GM21390 (cell line): ENCODE measurements at regions not wholly inside any gene's neighbourhood (a gene's known extent, or its start where the extent isn't known, plus 50 kb on each side); places are given as distances from the start of the nearest gene placed in this dataset.
A peak's percentile ranks its signal among the peaks of the same experiment; 100 is the strongest.
"Not testable (repeated sequence)": the region's sequence is repeated elsewhere in the genome, so short reads cannot be mapped to it uniquely, and the experiment has no call there.

ENCODE experiments used
- ATAC-seq: cut with Tn5 transposase; IDR thresholded peaks from one replicate; pipeline ENCODE4 v1.9.1; 2021; ENCODE audit not compliant: unreplicated experiment

GRCh38 chr5:32534041-32534440, 51.3 kb upstream of the SUB1 start:
- ATAC-seq = no peak

GRCh38 chr5:32531885-32532520, 53.4 kb upstream of the SUB1 start:
- peak; percentile 48 for ATAC-seq

DNA sequence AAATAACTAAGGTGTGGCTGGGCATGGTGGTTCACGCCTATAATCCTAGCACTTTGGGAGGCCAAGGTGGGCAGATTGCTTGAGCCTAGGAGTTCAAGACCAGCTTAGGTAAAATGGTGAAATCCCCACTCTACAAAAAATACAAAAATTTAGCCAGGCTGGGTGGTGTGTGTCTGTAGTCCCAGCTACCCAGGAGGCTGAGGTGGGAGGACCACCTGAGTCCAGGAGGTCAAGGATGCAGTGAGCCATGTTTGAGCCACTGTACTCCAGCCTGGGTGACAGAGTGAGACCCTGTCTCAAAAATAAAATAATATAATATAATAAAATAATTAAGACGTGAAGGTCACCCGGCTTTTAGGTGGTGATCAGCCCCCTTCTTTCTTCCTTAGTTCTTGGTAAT, 58.0 kb upstream of the SUB1 start:
- ATAC-seq = not testable (repeated sequence)

DNA sequence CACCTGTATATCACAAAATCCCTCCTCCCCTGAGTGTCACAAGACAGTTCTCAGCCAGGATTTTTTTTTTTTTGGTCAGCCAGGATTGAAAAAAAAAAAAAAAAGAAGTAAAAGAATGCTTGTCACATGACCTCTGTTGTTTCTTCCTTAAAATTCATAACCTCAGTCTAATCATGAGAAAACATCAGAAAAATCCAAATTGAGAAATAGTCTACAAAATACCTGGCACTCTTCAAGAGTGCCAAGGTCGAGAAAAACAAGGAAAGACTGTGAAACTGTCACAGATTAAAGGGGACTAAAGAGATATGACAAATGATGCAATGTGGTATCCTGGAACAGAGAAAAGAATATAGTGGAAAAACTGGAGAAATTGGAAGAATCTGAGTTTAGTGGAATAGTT, 58.5 kb upstream of the SUB1 start:
- no peak for ATAC-seq

GRCh38 chr5:32523625-32524024, 61.7 kb upstream of the SUB1 start:
- no peak for ATAC-seq

DNA sequence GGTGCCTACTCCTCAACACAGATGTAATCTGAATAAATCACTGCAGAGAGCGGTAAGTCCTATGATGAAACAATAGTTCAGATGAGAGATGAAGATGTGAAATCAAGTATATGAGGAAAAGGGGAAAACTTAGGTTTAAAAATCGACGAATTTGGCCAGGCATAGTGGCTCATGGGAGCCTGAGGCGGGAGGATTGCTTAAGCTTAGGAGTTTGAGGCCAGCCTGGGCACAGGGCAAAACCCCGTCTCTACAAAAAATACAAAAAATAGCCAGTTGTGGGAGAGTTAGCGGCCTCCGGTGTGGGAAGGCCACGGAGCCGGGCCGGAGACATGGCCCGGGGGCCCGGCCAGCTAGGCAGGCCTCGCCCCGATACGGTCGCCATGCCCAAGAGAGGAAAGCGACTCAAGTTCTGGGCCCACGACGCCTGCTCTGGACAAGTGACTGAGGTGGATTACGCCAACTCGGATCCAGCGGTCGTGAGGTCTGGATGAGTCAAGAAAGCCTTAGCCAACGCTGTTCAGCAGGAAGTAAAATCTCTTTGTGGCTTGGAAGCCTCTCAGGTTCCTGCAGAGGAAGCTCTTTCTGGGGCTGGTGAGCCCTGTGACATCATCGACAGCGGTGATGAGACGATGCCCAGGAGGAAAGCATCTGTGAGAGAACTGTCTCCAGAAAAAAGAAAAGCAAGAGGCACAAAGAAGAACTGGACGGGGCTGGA, 62.8 kb upstream of the SUB1 start:
- ATAC-seq = no peak

DNA sequence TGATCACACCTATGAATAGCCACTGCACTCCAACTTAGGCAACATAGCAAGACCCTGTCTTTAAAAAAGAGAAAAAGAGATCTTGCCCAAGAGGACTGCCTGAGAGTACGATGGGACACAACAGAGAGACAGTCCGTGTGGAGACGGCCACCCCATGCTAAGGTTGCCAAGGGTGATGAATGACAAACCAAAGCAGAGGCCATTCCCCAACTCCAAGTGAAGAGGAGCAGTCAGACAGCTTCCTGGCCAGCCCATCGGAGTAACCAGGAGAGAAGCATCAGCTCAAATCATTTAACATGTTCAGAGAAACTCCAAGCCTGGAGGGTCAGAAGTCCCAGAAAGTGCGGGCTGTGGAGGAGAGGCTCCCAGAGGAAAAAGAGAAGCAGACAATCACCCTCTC, 63.9 kb upstream of the SUB1 start:
- no peak for ATAC-seq

- no peak for ATAC-seq
These were observed 64.4 kb upstream of the SUB1 start for GRCh38 chr5:32520972-32521371.

- ATAC-seq = no peak
These were observed 65.0 kb upstream of the SUB1 start for GRCh38 chr5:32520356-32520755.

GRCh38 chr5:32519508-32519907, 65.8 kb upstream of the SUB1 start:
- no peak for ATAC-seq

DNA sequence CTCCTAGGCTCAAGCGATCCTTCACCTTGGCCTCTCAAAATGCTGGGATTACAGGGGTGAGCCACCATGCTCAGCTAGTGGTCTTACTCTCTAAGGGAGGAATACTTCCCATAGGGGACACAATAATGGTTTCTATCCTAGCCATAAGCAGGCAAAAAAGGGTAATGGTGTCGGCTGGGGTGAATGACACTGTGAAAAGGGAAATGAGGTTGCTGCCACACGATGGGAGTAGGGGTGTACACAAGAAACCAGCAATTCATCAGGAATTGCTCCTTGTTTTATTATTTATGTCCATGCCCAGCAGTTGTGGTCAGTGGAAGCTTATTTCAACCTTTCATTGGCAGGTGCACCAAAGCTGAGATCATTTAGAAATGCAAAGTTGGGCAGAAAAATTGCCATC, 70.3 kb upstream of the ZFR start:
- no peak for ATAC-seq

DNA sequence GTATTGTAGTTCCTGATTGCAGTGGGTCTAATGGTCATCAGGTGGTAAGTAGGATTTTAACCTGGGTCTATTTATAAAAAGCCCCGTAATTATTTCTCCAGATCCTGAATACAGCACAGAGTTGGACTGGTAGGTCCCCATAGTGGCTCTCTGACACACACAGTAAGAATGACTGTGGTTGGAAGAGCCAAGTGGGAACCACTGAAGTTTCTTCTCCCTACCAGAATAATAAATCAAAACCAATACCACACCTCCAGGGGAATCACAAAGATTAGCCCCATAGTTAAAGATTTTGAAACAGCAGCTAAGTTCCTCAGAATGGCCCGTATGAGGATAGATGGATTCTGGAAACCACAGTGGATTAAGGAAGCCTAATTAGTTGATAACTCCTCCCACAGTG, 68.4 kb upstream of the ZFR start:
- ATAC-seq = no peak

GRCh38 chr5:32511776-32512374, 67.3 kb upstream of the ZFR start:
- ATAC-seq = no peak

- no peak for ATAC-seq
These were observed 66.3 kb upstream of the ZFR start for GRCh38 chr5:32510860-32511259.

DNA sequence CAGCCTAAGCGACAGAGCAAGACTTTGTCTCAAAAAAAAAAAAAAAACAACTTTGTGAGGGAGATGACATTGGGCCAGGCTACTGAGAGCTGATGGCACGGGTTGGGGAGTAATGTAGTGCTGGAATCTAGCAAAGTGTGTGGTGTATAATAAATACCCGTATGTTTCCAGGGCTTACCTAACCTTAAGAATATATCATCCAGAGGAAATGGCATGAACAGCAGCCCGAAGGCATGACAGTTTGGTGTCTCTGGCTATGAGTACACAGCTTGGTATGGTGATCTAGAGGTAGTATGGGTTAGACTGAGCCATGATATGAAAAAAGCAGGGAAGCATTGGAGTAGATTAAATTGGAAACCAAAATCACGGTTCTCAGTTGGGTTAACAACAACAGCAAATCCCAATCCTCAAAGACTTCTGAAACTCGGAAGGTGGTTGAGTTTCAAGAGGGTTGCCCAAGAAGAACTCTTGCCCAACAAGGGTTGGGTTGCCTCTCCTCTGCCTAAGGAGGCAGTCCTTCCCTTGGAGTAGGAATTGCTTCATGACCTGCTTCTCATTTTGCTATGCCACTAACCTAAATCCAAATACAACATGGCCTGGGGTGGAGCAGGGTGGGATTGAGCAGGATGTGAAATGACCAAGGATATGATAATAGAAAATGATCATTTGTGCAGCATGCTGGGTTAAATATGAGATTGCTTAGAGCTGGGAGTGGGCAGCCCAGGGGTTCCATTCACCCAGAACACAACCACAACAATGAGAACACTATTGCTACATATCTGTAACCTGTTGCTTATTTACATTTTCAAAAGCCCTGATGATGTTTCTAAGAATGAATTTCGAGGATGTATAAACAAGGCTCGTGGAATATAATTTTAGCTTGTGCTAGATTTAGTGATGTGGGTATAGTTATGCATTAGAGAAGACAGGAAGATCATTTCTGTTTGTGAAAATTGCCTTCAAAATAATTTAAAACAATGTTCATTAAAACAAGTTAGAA, 64.6 kb upstream of the ZFR start:
- ATAC-seq = no peak

- no peak for ATAC-seq
These were observed 63.3 kb upstream of the ZFR start for GRCh38 chr5:32507738-32508434.

DNA sequence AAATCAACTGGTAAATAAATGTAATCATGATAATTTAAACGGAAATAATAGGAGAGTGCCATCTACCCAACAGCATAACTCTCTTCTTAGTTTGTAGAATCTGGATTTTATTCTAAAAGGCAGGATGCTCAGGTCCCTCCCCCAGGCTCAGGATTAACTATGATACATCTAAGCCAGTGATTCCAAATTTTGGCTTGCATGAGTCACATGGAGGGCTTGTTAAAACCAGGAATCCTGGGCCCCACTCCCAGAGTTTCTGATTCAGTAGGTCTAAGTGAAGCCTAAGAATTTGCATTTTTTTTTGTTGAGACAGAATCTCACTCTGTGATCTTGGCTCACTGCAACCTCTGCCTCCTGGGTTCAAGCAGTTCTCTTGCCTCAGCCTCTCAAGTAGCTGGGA, 62.3 kb upstream of the ZFR start:
- ATAC-seq = no peak

DNA sequence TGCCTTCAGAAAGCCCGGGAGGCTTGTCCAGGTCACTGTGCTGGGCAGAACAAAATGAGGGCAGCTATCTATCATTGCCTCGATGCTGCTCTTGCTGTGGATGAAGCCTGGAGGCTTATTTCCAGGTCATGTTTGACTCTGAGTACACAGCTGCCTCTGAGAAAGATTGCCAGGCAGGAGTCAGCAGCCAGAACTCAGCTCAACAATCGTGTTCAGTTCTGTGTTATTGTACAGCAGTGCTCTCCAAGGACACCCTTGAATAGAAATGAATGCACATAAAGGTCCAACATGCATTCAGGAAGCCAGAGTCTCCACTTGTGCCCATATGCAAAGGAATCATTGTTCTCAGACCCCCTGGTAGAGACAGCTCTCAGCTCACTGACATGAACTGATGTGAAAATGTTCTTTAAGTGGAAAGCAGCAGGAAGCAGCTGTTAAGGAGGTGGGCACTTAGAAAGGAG, 61.7 kb upstream of the ZFR start:
- no peak for ATAC-seq

DNA sequence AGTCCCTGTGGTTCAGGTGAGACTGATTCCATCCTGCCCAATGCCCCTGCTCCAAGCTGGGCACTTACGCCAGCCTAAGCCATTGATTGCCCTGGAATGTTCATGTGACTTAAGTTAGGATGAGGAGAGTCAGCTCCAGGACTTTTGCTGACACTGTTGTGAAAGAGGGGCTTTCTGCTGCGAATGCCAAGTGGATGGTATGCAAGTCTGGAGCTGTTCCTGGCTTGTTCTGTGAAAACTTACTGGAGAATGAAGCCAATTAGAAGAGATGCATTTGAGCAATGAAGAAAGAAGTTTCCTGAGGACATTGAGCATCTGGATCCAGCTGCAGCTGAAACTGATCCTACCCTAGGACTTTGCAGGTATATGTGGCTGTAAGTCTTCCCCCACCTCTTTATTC, 61.2 kb upstream of the ZFR start:
- ATAC-seq = no peak

GRCh38 chr5:32504989-32505596, 60.6 kb upstream of the ZFR start:
- no peak for ATAC-seq
